ENCODE measurements at regions not wholly inside any gene's neighbourhood (a gene's known extent, or its start where the extent isn't known, plus 50 kb on each side); places are given as distances from the start of the nearest gene placed in this dataset.

DNA sequence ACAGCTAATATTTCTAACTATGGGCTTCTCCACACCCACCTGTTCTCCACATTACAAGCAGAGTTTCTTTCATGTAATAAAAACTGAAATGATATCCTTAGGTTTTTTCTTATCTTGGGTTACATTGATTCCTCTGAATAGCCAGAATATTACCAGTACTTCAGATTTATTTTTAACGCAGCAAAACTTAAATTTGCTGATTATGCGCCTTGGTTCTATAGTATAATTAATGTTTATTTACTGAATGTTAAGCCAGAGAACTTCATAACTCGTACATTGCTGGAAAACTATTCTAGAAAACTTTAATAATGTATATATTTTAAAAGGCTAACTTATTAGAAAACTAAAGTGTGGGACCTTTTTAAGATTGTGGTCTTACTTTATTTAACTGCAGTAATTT lies 577.2 kb downstream of the PRKD1 start:
- no peaks in the 10 kb centered on the region for H3K9me3 ChIP-seq (ENCODE audit: low read depth, low read length)
- H3K36me3 ChIP-seq (ENCODE audit: insufficient read depth, low read length), result no peaks in the 10 kb centered on the region
- no peaks in the 10 kb centered on the region for H4K20me1 ChIP-seq (ENCODE audit: insufficient read depth, low read length)
- no peak for DNase-seq (ENCODE audit: insufficient read length, low spot score, missing footprints)
- no peak for TF ChIP-seq CTCF (IDR thresholded peaks at IDR 0.05; ENCODE audit: extremely low read depth, low read depth, low read length)
- H3K4me1 ChIP-seq (ENCODE audit: insufficient read depth, low read length), result no peaks in the 10 kb centered on the region
- no peaks in the 10 kb centered on the region for H3K27me3 ChIP-seq (ENCODE audit: insufficient read depth, low read length)
- H3K27ac ChIP-seq (ENCODE audit: low read depth, low read length), result no peak overlapping the region
- no peak overlapping the region for H3K4me2 ChIP-seq (ENCODE audit: insufficient read depth, low read length)
- no peaks in the 10 kb centered on the region for H3K79me2 ChIP-seq (ENCODE audit: insufficient read depth, low read length)
- no peak overlapping the region for H3K4me3 ChIP-seq (ENCODE audit: insufficient read depth, low read length)
- H2AFZ ChIP-seq (ENCODE audit: low read length), result no peak overlapping the region

DNA sequence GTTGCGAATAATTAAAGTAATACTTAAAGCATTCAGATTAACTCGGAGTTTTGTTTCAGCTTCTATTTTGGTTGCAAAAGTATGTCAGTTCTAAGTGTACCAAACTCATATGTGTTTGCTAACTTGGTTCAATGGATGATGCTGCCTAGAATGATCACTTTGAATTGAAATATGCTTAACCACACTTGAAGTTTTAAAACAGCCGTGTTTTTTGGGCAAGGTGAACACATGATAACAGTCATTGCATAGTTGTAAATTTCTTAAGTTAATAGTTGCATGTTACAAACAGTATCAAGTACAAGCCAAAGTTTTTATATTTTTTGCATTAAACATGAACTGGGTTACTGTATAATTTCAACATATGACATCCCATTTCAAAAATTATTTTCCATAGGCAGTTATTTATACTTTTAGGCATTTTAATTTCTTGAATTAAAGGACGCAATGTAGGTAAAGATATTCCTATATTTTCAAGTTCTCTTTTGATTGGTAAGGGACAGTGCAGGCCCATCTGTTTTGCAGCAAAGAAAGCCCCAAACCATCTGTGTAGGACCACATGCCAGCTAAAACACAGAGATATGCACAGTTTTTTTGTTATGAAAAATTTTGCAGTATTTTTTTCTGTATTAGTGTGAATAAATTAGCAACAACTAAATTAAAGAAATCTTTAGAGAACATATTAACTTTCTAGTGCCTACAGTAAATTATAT lies 575.5 kb downstream of the PRKD1 start:
- no peaks in the 10 kb centered on the region for H4K20me1 ChIP-seq (ENCODE audit: insufficient read depth, low read length)
- no peak overlapping the region for H3K27ac ChIP-seq (ENCODE audit: low read depth, low read length)
- no peaks in the 10 kb centered on the region for H3K36me3 ChIP-seq (ENCODE audit: insufficient read depth, low read length)
- H3K79me2 ChIP-seq (ENCODE audit: insufficient read depth, low read length), result no peaks in the 10 kb centered on the region
- H3K27me3 ChIP-seq (ENCODE audit: insufficient read depth, low read length), result no peaks in the 10 kb centered on the region
- peak overlapping the region; percentile 13 for H2AFZ ChIP-seq (ENCODE audit: low read length)
- TF ChIP-seq CTCF (IDR thresholded peaks at IDR 0.05; ENCODE audit: extremely low read depth, low read depth, low read length), result no peak
- H3K9me3 ChIP-seq (ENCODE audit: low read depth, low read length), result no peaks in the 10 kb centered on the region
- no peak overlapping the region for H3K4me3 ChIP-seq (ENCODE audit: insufficient read depth, low read length)
- no peak for DNase-seq (ENCODE audit: insufficient read length, low spot score, missing footprints)
- no peaks in the 10 kb centered on the region for H3K4me1 ChIP-seq (ENCODE audit: insufficient read depth, low read length)
- no peak overlapping the region for H3K4me2 ChIP-seq (ENCODE audit: insufficient read depth, low read length)

- Histone ChIP-seq H3K27ac (ENCODE audit: low read depth, low read length) (no peak overlapping the region), H3K4me1 (ENCODE audit: insufficient read depth, low read length) (no peaks in the 10 kb centered on the region), H3K4me2 (ENCODE audit: insufficient read depth, low read length) (no peak overlapping the region), H4K20me1 (ENCODE audit: insufficient read depth, low read length) (no peaks in the 10 kb centered on the region), H3K4me3 (ENCODE audit: insufficient read depth, low read length) (no peak overlapping the region), H3K27me3 (ENCODE audit: insufficient read depth, low read length) (no peaks in the 10 kb centered on the region), H3K36me3 (ENCODE audit: insufficient read depth, low read length) (no peaks in the 10 kb centered on the region), H3K9me3 (ENCODE audit: low read depth, low read length) (no peaks in the 10 kb centered on the region), H3K79me2 (ENCODE audit: insufficient read depth, low read length) (no peaks in the 10 kb centered on the region), H2AFZ (ENCODE audit: low read length) (no peak overlapping the region)
- no peak for DNase-seq (ENCODE audit: insufficient read length, low spot score, missing footprints)
- TF ChIP-seq CTCF (IDR thresholded peaks at IDR 0.05; ENCODE audit: extremely low read depth, low read depth, low read length), result no peak
These were observed 575.0 kb downstream of the PRKD1 start for GRCh38 chr14:29352706-29353080.

- no peak for TF ChIP-seq CTCF (IDR thresholded peaks at IDR 0.05; ENCODE audit: extremely low read depth, low read depth, low read length)
- Histone ChIP-seq H3K27ac (ENCODE audit: low read depth, low read length) (no peak overlapping the region), H2AFZ (ENCODE audit: low read length) (no peak overlapping the region)
These were observed 574.1 kb downstream of the PRKD1 start for GRCh38 chr14:29353513-29353912.

More at GRCh38 chr14:29353513-29353912, 574.1 kb downstream of the PRKD1 start:
- H3K36me3 ChIP-seq (ENCODE audit: insufficient read depth, low read length), result no peaks in the 10 kb centered on the region
- H3K27me3 ChIP-seq (ENCODE audit: insufficient read depth, low read length), result no peaks in the 10 kb centered on the region
- DNase-seq (ENCODE audit: insufficient read length, low spot score, missing footprints), result no peak
- no peaks in the 10 kb centered on the region for H3K9me3 ChIP-seq (ENCODE audit: low read depth, low read length)
- no peaks in the 10 kb centered on the region for H3K4me1 ChIP-seq (ENCODE audit: insufficient read depth, low read length)
- no peaks in the 10 kb centered on the region for H4K20me1 ChIP-seq (ENCODE audit: insufficient read depth, low read length)
- no peak overlapping the region for H3K4me2 ChIP-seq (ENCODE audit: insufficient read depth, low read length)
- H3K79me2 ChIP-seq (ENCODE audit: insufficient read depth, low read length), result no peaks in the 10 kb centered on the region
- H3K4me3 ChIP-seq (ENCODE audit: insufficient read depth, low read length), result no peak overlapping the region
